H1 (cell line): ENCODE measurements at regions not wholly inside any gene's neighbourhood (a gene's known extent, or its start where the extent isn't known, plus 50 kb on each side); places are given as distances from the start of the nearest gene placed in this dataset.

Experiments used
- SIRT6 ChIP-seq: IDR thresholded peaks from one replicate; pipeline ENCODE4 v1.7.1; 2012; ENCODE audit warnings: low read length, inconsistent platforms
- ZNF274 ChIP-seq: IDR thresholded peaks from 2 replicates; pipeline ENCODE4 v1.7.0; 2012; ENCODE audit warnings: low read length, borderline replicate concordance; ENCODE audit errors: extremely low read depth

DNA sequence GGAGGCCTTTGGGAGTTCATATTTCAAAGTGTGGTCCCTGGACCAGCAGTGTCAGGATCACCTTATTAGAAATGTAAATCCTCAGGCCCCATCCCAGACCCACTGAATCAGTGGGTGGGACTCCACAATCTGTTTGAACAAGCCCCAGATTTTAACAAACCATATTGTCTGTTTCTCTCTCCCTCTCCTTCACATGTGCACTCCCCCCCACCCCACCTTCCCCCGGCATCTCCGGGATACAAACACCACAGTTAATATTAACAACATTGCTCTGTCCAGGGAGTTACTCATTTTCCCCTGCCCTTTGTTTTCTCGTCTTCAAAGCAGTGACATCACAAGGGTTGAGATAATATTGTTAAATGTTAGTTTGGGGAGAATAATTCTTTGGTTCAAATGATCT lies 127.3 kb downstream of the KATNIP start (continued):
- TF ChIP-seq ZNF274: no peak
- no peak for TF ChIP-seq SIRT6
